ENCODE measurements at regions not wholly inside any gene's neighbourhood (a gene's known extent, or its start where the extent isn't known, plus 50 kb on each side); places are given as distances from the start of the nearest gene placed in this dataset.

DNA sequence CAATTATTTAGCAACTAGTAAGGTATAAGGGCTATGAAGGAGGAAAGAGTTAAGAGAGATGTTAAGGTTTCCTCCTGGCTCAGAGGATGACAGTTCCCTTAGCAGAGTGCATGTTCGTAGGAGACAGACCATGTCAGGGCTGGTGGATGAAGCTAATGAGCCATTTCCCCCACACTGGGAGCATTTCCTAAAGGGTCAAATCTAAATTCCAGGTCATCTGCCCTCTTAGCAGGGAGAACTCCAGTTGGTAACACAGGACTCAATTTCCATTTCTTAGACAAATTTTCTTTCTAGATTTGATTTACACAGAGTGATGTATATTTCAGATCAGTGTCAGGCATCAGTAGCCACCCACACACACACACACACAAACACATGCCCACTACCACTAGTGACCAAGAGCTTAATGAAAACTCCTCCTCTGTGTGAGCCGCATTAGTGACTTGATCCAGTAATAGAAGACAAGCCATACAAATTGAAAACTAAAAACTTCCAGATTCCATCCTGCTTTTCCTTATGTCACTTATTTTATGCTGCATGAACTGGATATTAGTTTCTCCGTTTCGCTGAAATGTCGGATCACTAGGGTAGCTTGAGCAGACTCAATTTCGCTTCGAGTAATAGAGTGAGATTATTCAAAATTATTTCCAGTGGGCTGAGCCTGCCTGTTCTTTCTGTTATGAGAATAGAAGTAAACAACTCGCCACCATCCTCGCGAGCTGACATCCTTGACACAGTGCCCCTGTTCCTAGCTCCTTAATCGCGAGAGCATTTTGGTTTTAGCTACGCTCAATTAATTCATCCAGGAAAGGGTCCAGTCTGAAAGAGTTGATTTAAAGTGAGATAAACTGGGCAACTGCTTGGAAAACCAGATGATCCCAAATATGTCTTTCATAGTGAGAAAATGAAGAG lies 582.6 kb downstream of the SOX6 start:
- FAIRE-seq (no peak), DNase-seq (ENCODE audit: insufficient read length, low spot score) (no peak)
- TF ChIP-seq POLR2A (IDR thresholded peaks at IDR 0.05; ENCODE audit: low read depth, low read length) = no peak

- no peak for TF ChIP-seq POLR2A (IDR thresholded peaks at IDR 0.05; ENCODE audit: low read depth, low read length)
- FAIRE-seq (no peak), DNase-seq (ENCODE audit: insufficient read length, low spot score) (no peak)
These were observed 581.9 kb downstream of the SOX6 start for GRCh38 chr11:15774388-15774939.

DNA sequence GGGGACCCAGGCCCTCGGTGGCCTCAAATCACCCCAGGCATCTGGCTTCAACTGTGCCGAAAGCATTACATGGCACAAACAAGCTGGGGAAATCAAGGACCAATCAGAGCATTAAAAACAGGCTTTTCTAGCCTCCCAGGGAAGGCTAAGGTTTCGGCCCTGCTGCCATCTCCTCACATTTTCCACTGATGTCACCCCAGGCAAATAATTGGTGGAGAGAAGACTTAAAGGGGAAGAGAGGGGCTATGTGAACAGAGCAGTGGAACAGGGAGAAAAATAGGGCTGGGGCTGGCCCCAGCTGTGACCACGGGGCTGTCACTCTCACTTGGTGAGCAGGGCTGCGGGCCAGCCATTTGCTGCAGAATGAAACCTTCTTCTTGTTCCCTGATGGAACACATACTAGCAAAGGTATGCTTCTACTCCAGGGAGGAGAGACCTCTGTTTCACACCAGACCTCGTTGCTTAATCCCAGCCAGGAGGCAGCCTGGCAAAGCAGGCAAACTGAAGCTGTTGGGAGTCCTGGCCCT lies 581.3 kb downstream of the SOX6 start:
- TF ChIP-seq POLR2A (IDR thresholded peaks at IDR 0.05; ENCODE audit: low read depth, low read length) = no peak
- no peak for FAIRE-seq
- DNase-seq (ENCODE audit: insufficient read length, low spot score) = no peak

GRCh38 chr11:15775797-15776196 lies 580.5 kb downstream of the SOX6 start:
- DNase-seq (ENCODE audit: insufficient read length, low spot score) (no peak), FAIRE-seq (no peak)
- TF ChIP-seq POLR2A (IDR thresholded peaks at IDR 0.05; ENCODE audit: low read depth, low read length) = no peak

DNA sequence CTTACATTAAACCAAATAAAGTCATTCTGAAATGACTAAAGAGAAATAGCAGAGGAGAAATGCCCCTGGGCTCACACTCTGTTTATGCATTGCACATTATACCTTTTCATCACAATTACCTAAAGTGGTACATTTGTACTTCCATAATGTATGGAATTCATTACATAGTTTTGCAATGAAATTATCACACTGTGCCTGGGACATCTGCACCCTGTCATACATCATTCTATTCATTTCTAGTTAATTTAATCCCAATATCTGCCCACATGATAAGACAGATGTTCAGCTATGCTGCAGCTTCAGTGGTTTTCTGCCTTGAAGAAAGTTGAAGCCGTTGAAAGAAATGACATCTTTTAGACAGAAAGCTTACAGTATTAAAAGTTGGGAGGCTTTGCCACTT lies 580.0 kb downstream of the SOX6 start:
- no peak for FAIRE-seq
- no peak for TF ChIP-seq POLR2A (IDR thresholded peaks at IDR 0.05; ENCODE audit: low read depth, low read length)

DNA sequence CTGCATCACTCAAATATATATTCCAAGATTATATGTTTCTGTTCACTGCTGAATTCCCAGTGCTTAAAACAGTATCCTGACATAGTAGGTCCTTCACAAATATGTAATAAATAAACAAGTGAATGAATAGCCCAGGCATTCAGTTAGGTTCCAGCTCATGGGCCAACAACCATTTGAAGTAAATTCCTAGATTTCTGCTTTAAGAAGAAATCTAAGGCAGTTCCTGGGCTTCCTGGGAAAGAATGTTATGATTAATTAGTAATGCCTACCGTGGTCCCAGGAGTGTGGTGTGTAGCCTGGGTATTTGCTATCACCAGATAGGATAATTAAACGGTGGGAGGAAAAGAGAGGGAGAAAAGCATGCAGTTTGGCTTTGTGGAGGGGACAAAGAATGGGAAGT lies 576.8 kb downstream of the SOX6 start:
- TF ChIP-seq POLR2A (IDR thresholded peaks at IDR 0.05; ENCODE audit: low read depth, low read length) = no peak
- FAIRE-seq (no peak), DNase-seq (ENCODE audit: insufficient read length, low spot score) (no peak)

More for the DNA sequence above, 580.0 kb downstream of the SOX6 start:
- no peak for DNase-seq (ENCODE audit: insufficient read length, low spot score)

DNA sequence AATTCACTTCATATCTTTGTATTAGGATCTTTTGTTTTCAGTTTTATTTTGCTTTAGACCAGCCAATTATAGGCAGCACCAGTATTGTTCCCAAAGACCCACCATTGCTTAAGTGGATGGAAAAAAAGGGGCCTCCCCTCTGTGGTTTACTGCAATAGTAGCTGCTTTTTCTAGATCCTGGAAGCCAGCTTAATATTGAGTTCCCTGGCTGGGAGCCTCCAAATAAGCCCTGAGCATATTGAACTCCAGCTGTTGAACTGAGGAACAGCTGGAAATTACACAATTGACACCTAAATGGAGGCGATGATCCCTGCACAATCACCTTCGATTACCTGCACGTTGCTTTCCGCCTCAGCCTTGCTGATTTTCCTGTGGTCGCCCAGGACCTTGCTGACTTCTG lies 576.0 kb downstream of the SOX6 start:
- FAIRE-seq (no peak), DNase-seq (ENCODE audit: insufficient read length, low spot score) (no peak)
- TF ChIP-seq POLR2A (IDR thresholded peaks at IDR 0.05; ENCODE audit: low read depth, low read length) = no peak

GRCh38 chr11:15780837-15781236 lies 575.5 kb downstream of the SOX6 start:
- FAIRE-seq (no peak), DNase-seq (ENCODE audit: insufficient read length, low spot score) (no peak)

GRCh38 chr11:15783619-15784018 lies 572.7 kb downstream of the SOX6 start:
- DNase-seq (ENCODE audit: insufficient read length, low spot score) (no peak), FAIRE-seq (no peak)
- no peak for TF ChIP-seq POLR2A (IDR thresholded peaks at IDR 0.05; ENCODE audit: low read depth, low read length)

More at GRCh38 chr11:15780837-15781236, 575.5 kb downstream of the SOX6 start:
- TF ChIP-seq POLR2A (IDR thresholded peaks at IDR 0.05; ENCODE audit: low read depth, low read length) = no peak

GRCh38 chr11:15793043-15793996 lies 563.0 kb downstream of the SOX6 start:
- TF ChIP-seq POLR2A (IDR thresholded peaks at IDR 0.05; ENCODE audit: low read depth, low read length) = no peak
- DNase-seq (ENCODE audit: insufficient read length, low spot score) (no peak), FAIRE-seq (no peak)

DNA sequence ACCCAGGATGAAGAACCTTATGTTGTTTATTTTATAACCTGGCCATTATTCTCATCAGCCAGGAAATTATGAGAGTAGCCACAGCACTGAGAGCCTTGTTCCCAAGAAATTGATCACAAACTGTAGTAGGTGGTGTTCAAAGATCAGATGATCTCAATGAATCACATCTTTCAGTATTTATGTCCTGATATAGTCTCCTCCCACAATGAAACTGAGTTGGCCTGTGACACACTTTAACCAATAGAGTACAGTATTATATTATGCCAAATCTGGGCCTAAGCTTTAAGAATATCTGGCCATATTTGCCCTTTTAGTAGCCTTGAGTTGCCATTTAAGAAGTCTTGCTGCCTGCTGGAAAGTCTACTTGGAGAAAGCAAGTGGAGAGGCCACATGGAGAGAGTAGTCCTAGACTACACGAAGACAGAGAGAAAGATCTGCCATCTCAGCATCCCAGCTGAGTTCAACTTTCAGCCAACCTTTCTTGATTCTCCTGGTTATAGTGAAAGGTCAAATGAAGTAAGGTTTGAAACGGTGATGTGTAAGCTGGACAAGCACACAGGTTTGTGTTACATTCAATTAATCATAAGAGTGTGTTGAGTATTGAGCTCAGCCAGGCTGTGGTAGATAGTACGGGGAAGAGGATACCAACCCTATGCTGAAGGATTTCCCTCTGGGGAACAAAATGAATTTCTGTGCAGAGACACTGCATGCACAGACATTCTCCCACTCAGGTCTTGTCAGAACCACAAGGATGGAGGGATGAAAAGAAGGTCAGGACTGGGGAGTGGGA lies 561.8 kb downstream of the SOX6 start:
- FAIRE-seq = no peak
- no peak for TF ChIP-seq POLR2A (IDR thresholded peaks at IDR 0.05; ENCODE audit: low read depth, low read length)
- no peak for DNase-seq (ENCODE audit: insufficient read length, low spot score)

- DNase-seq (ENCODE audit: insufficient read length, low spot score) (no peak), FAIRE-seq (no peak)
- no peak for TF ChIP-seq POLR2A (IDR thresholded peaks at IDR 0.05; ENCODE audit: low read depth, low read length)
These were observed 561.0 kb downstream of the SOX6 start for GRCh38 chr11:15795378-15795777.

Data from H54 (cell line).